ENCODE measurements at regions not wholly inside any gene's neighbourhood (a gene's known extent, or its start where the extent isn't known, plus 50 kb on each side); places are given as distances from the start of the nearest gene placed in this dataset.
A peak's percentile ranks its signal among the peaks of the same experiment; 100 is the strongest.

DNA sequence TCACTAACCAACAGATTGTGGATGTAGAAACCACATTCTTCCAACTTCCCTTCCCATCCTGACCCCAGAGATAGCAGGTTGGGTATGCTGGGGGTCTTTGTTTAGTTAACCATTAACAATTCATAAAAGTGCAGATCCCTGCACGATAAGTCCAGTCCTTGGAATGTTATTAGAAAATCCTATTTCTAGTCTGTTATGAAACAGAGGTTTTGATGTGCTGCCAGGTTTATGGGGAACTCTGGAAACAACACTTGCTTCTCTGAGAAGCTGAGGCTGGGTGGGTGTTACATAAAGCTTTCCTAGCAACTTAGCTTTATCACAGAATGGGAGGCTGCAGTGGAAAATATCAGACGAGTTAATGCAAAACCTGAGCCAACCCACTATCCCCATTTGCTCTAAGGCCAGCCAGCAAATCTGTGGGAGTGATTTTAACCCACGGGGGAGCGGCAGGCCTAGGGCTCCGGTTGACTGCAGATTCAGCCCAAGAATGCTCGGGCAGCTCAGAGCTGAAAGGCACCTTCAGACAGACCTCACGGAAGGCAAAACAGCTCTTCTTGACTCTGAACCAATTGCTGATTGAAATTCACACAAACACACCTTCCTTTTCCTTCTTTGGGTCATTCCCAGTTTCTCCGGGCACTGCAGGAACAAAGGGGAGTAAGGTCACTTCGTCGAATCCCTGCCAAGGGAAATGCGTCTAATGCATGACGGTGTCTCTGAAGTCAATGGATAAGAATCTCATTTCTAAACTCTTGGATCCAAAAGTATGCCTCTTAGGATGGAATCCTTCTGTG is 111.7 kb upstream of the IRF2BP2 start:
- peak overlapping the region; percentile 98 to 99 for H3K27ac ChIP-seq
- TF ChIP-seq POLR2A (IDR thresholded peaks at IDR 0.05) (no peak), POLR2AphosphoS5 (IDR thresholded peaks at IDR 0.05) (peak; percentile 12 to 57 (median 40))
- TF ChIP-seq, protein P1, sequence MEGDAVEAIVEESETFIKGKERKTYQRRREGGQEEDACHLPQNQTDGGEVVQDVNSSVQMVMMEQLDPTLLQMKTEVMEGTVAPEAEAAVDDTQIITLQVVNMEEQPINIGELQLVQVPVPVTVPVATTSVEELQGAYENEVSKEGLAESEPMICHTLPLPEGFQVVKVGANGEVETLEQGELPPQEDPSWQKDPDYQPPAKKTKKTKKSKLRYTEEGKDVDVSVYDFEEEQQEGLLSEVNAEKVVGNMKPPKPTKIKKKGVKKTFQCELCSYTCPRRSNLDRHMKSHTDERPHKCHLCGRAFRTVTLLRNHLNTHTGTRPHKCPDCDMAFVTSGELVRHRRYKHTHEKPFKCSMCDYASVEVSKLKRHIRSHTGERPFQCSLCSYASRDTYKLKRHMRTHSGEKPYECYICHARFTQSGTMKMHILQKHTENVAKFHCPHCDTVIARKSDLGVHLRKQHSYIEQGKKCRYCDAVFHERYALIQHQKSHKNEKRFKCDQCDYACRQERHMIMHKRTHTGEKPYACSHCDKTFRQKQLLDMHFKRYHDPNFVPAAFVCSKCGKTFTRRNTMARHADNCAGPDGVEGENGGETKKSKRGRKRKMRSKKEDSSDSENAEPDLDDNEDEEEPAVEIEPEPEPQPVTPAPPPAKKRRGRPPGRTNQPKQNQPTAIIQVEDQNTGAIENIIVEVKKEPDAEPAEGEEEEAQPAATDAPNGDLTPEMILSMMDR (IDR thresholded peaks at IDR 0.05) = no peak
- H3K4me1 ChIP-seq = peaks cover 34 to 41% of the 10 kb centered on the region in 2 donors
- peak in 1 of 2 donors; percentile 71 for DNase-seq (ENCODE audit: low spot score in 2 of 2)
- no peaks in the 10 kb centered on the region for H3K27me3 ChIP-seq
- no peaks in the 10 kb centered on the region for H3K36me3 ChIP-seq
- intact Hi-C loops (cut with DNase I; ENCODE audit: low total_unique reads) = loop anchor here (2.0 to 10.0 kb wide), 2 partner anchors 113 to 203 kb away; no protein-coding TSS in a partner anchor
- H3K9me3 ChIP-seq = no peaks in the 10 kb centered on the region
- peak overlapping the region in 1 of 3 donors; percentile 43 for H3K4me3 ChIP-seq

DNA sequence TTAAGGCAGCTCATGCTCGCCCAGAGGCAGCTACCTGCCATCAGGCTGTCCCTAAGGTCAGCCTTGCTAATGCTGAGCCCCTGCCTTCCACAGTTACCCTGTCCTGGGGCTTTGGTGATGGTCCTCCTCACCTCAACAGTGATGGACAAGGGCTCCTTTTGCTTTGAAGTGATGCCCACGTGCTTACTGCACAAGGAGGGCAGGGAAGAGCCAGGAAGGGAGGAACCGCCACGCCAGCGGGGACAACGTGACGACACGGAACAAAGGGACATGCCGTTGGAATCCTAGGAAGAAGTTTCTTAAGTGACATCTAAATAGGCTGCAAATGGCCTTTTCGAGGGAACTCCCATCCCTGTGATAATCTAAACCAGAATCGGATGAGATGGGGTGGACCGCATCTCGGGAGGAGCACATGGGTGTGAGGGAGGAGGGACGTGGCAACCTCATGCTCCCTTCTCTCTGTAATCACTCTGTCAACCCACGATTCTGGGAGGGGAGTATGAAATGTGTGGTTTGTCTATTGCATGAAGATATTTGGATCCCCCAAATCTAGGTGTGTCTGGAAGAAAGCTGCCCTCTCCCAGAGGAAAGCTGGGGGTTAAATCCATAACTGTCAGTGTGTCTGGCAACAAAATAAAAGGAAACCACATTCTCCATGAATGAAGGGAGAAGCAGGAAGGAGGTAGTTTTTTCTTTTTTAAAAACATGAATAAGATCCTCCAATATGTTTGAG is 110.9 kb upstream of the IRF2BP2 start:
- Histone ChIP-seq H3K4me1 (peaks cover 27 to 34% of the 10 kb centered on the region in 2 donors), H3K9me3 (no peaks in the 10 kb centered on the region), H3K4me3 (peak overlapping the region in 1 of 3 donors; percentile 26), H3K36me3 (no peaks in the 10 kb centered on the region), H3K27ac (peak overlapping the region; percentile 98 to 99), H3K27me3 (no peaks in the 10 kb centered on the region)
- DNase-seq (ENCODE audit: low spot score in 2 of 2) = no peak
- intact Hi-C loops (cut with DNase I; ENCODE audit: low total_unique reads) = loop anchor here (10.0 kb wide), 1 partner anchor 204 kb away; no protein-coding TSS in a partner anchor
- TF ChIP-seq POLR2AphosphoS5 (IDR thresholded peaks at IDR 0.05) = peak in 1 of 3 donors; percentile 48
- TF ChIP-seq, protein P1 (IDR thresholded peaks at IDR 0.05) = no peak
- no peak for TF ChIP-seq POLR2A (IDR thresholded peaks at IDR 0.05)

DNA sequence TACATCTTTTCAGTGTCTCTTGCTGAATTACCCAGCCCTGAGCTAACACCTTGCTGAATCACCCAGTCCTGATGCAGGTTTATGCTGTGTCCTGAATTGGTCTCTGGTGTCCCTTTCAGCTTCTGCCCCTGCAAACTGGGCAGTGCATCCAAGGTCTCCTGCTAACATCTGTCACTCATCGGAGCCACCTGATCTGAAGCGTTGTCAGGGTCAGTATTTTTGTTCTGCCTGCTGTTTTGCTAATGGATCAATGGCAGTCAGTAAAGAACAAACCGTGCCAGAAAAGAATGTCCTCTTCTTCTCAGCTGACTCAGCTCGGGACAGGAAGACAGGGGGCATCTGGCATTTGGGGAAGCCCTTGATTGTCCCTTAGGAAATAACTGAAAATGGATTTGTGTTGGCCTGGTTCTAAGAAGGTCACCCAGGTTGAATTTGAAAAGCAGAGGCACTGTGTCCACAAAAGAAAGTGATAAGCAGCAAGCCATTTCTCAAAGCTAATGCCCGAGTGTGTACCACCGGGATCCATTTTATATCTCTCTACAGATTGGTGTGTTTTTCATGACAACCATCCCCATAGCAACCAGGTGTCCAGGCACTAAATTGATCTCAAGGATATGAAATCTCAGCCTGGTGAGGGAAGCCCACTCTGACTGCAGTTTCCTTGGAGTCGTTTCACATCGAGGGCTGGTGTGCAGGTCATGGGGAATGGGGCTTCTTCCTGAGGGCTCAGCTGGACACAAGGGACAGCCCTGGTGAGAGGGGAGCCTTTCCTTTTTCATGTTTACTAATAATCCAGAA is 109.7 kb upstream of the IRF2BP2 start:
- intact Hi-C loops (cut with DNase I; ENCODE audit: low total_unique reads) = loop anchor here (10.0 kb wide), 1 partner anchor 205 kb away; no protein-coding TSS in a partner anchor
- H3K9me3 ChIP-seq = no peaks in the 10 kb centered on the region
- no peak for DNase-seq (ENCODE audit: low spot score in 2 of 2)
- H3K4me1 ChIP-seq = peaks cover 21% of the 10 kb centered on the region in 2 donors
- H3K36me3 ChIP-seq = no peaks in the 10 kb centered on the region
- no peak overlapping the region for H3K4me3 ChIP-seq
- TF ChIP-seq POLR2AphosphoS5 (IDR thresholded peaks at IDR 0.05) = no peak
- no peak for TF ChIP-seq POLR2A (IDR thresholded peaks at IDR 0.05)
- TF ChIP-seq, protein P1 (IDR thresholded peaks at IDR 0.05) = no peak
- no peaks in the 10 kb centered on the region for H3K27me3 ChIP-seq
- H3K27ac ChIP-seq = peak overlapping the region; percentile 98 to 99

DNA sequence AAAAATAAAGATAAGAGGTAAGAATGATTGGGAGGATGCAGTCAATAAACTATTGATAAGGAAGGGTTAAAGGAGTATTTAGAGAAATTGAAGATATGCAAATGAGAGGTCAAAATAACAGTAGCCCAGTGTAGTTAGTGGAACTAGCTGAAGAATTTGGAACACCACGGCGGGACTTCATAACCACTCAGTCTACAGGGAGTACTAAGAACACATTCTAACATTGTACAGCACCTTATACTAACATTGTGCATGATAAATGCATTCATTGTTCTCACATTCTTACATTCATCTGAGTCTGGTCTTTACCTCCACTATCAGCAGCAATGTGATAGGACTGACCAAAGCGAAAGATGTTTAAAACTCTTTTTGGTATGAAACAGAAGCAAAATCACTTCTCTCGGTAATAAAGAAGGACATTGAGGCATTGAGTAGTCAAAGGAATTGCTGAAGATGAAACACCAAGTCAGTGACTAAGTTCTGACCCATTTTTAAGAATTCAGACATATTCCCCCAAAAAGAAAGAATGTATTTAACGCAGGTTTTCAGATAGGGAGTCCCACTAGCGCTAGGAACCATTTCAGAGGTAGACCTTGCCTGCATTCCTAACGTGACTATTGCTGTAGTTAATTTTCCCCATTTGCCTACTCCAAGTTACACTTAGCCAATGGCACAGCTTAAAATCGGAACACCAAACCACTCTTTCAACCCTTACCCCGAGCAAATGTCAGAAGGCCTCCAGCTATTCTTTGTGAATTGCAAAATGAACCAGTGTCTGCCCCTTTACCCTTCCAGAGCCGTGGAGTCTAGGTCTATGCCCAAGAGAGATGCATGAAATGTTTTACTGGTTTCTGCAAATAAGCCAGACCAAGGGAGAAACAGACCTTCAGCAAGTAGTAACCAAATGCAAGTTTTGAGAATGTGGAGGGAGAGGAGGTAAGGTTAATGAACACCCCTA is 108.8 kb upstream of the IRF2BP2 start:
- no peaks in the 10 kb centered on the region for H3K9me3 ChIP-seq
- H3K4me3 ChIP-seq = no peak overlapping the region
- intact Hi-C loops (cut with DNase I; ENCODE audit: low total_unique reads) = no loop called here
- no peaks in the 10 kb centered on the region for H3K36me3 ChIP-seq
- H3K27ac ChIP-seq = peak overlapping the region; percentile 98 to 99
- DNase-seq (ENCODE audit: low spot score in 2 of 2) = no peak
- no peaks in the 10 kb centered on the region for H3K27me3 ChIP-seq
- TF ChIP-seq POLR2AphosphoS5 (IDR thresholded peaks at IDR 0.05) = no peak
- TF ChIP-seq, protein P1 (IDR thresholded peaks at IDR 0.05) = no peak
- TF ChIP-seq POLR2A (IDR thresholded peaks at IDR 0.05) = no peak
- H3K4me1 ChIP-seq = peaks cover 19% of the 10 kb centered on the region in 2 donors

All from breast epithelium (tissue), 4 donors.